ENCODE measurements at regions not wholly inside any gene's neighbourhood (a gene's known extent, or its start where the extent isn't known, plus 50 kb on each side); places are given as distances from the start of the nearest gene placed in this dataset.

GRCh38 chr12:91975891-91976290, 169.8 kb downstream of the BTG1 start:
- H3K9ac ChIP-seq (ENCODE audit: low read depth, low read length) = no peak overlapping the region
- no peak overlapping the region for H3K27ac ChIP-seq (ENCODE audit: low read length)
- H3K4me3 ChIP-seq (ENCODE audit: low read length) = no peak overlapping the region
- H3K36me3 ChIP-seq (ENCODE audit: insufficient read depth, low read depth, low read length) = no peaks in the 10 kb centered on the region
- no peaks in the 10 kb centered on the region for H3K27me3 ChIP-seq (ENCODE audit: insufficient read depth, low read length)
- no peaks in the 10 kb centered on the region for H3K4me1 ChIP-seq (ENCODE audit: insufficient read depth, low read length)
- H3K9me3 ChIP-seq (ENCODE audit: insufficient read depth, low read depth, low read length) = no peaks in the 10 kb centered on the region

- Histone ChIP-seq H3K4me1 (ENCODE audit: insufficient read depth, low read length) (no peaks in the 10 kb centered on the region), H3K9ac (ENCODE audit: low read depth, low read length) (no peak overlapping the region)
These were observed 171.0 kb downstream of the BTG1 start for GRCh38 chr12:91974541-91975085.

DNA sequence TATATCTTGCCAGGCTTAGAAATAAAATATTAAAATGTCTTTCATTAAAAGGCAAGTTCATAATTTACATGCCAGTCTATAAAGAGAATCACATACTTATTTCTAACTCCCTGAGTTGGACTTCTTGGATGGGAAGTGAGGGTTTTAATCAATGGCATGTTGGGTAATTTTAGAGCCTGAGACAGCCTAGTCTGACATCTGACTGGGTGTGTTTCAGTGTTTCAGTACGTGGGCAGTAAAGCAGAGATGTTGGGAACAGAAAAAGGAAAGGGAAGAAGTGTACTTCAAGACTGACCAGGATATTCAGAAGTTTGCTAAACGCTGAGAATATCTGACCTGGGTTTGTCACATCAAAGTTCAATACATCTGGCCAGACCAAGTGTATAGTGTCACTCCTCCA, 171.8 kb downstream of the BTG1 start:
- Histone ChIP-seq H3K36me3 (ENCODE audit: insufficient read depth, low read depth, low read length) (no peaks in the 10 kb centered on the region), H3K9ac (ENCODE audit: low read depth, low read length) (no peak overlapping the region), H3K27ac (ENCODE audit: low read length) (no peak overlapping the region), H3K4me1 (ENCODE audit: insufficient read depth, low read length) (no peaks in the 10 kb centered on the region), H3K27me3 (ENCODE audit: insufficient read depth, low read length) (no peaks in the 10 kb centered on the region), H3K4me3 (ENCODE audit: low read length) (no peak overlapping the region), H3K9me3 (ENCODE audit: insufficient read depth, low read depth, low read length) (peaks cover 6% of the 10 kb centered on the region)

More at GRCh38 chr12:91974541-91975085, 171.0 kb downstream of the BTG1 start:
- H3K27ac ChIP-seq (ENCODE audit: low read length) = no peak overlapping the region
- no peaks in the 10 kb centered on the region for H3K36me3 ChIP-seq (ENCODE audit: insufficient read depth, low read depth, low read length)
- H3K4me3 ChIP-seq (ENCODE audit: low read length) = no peak overlapping the region
- H3K27me3 ChIP-seq (ENCODE audit: insufficient read depth, low read length) = no peaks in the 10 kb centered on the region
- H3K9me3 ChIP-seq (ENCODE audit: insufficient read depth, low read depth, low read length) = peaks cover 6% of the 10 kb centered on the region

DNA sequence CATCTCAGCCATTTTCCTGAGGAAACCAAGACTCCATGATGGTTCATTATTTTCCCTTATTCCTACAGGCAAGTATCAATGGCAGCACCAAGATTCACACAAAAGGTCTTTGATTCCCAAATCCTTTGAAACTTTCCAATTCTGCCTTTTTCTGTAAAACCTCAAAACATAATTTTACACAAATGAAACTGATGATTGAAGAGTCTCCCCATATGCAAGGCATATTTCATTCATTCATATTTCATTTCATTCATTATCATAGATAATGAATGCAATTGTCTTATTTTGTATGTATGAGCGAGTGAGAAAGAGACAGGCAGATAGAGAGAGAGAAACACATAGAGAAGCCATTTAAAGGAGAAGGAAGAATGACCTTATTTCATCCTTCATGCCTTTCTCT, 172.8 kb downstream of the BTG1 start:
- H3K4me1 ChIP-seq (ENCODE audit: insufficient read depth, low read length) = no peaks in the 10 kb centered on the region
- H3K27ac ChIP-seq (ENCODE audit: low read length) = no peak overlapping the region
- H3K9ac ChIP-seq (ENCODE audit: low read depth, low read length) = no peak overlapping the region
- H3K27me3 ChIP-seq (ENCODE audit: insufficient read depth, low read length) = no peaks in the 10 kb centered on the region
- H3K4me3 ChIP-seq (ENCODE audit: low read length) = no peak overlapping the region
- peaks cover 6% of the 10 kb centered on the region for H3K9me3 ChIP-seq (ENCODE audit: insufficient read depth, low read depth, low read length)
- no peaks in the 10 kb centered on the region for H3K36me3 ChIP-seq (ENCODE audit: insufficient read depth, low read depth, low read length)

GRCh38 chr12:91968777-91969171, 176.9 kb downstream of the BTG1 start:
- Histone ChIP-seq H3K36me3 (ENCODE audit: insufficient read depth, low read depth, low read length) (no peaks in the 10 kb centered on the region), H3K9ac (ENCODE audit: low read depth, low read length) (no peak overlapping the region), H3K4me3 (ENCODE audit: low read length) (no peak overlapping the region), H3K27me3 (ENCODE audit: insufficient read depth, low read length) (no peaks in the 10 kb centered on the region), H3K4me1 (ENCODE audit: insufficient read depth, low read length) (no peaks in the 10 kb centered on the region), H3K9me3 (ENCODE audit: insufficient read depth, low read depth, low read length) (peaks cover 6% of the 10 kb centered on the region), H3K27ac (ENCODE audit: low read length) (no peak overlapping the region)

DNA sequence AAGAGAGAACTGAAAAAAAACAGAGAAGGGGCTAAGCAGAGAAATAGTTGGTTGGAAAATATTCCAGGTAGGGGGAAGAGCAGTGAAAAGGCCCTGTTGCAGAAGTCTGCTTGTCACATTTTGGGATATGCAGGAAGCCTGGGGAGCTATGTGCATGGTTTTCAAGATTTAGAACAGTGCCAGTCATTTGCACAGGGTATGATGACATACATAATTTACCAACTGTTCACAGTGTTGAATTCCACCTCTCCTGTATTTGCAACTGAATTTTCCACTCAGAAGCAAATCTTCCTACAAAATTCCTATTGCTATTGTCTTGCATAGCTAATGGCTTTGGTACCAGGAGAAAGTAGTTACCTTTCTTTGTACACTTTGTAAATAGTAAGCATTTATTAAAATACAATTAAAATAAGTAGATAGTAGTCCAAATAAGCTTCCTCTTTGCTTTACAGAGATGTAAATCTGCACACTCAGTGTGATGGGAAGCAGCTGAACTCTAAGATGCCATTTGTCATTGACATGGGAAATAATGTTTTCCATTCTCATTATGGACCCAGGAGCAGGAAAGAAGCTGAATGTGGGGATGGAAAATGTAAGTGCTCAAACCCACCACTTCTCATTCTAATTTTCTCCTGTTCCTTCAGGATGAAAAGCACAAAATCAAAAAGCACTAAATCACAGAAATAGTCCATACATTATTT, 177.4 kb downstream of the BTG1 start:
- H3K27me3 ChIP-seq (ENCODE audit: insufficient read depth, low read length) = no peaks in the 10 kb centered on the region
- H3K27ac ChIP-seq (ENCODE audit: low read length) = no peak overlapping the region
- no peak overlapping the region for H3K9ac ChIP-seq (ENCODE audit: low read depth, low read length)
- no peaks in the 10 kb centered on the region for H3K4me1 ChIP-seq (ENCODE audit: insufficient read depth, low read length)
- H3K4me3 ChIP-seq (ENCODE audit: low read length) = no peak overlapping the region
- H3K9me3 ChIP-seq (ENCODE audit: insufficient read depth, low read depth, low read length) = peaks cover 6% of the 10 kb centered on the region
- H3K36me3 ChIP-seq (ENCODE audit: insufficient read depth, low read depth, low read length) = no peaks in the 10 kb centered on the region

GRCh38 chr12:91967590-91967989, 178.1 kb downstream of the BTG1 start:
- Histone ChIP-seq H3K4me3 (ENCODE audit: low read length) (no peak overlapping the region), H3K4me1 (ENCODE audit: insufficient read depth, low read length) (no peaks in the 10 kb centered on the region), H3K36me3 (ENCODE audit: insufficient read depth, low read depth, low read length) (no peaks in the 10 kb centered on the region), H3K27ac (ENCODE audit: low read length) (no peak overlapping the region), H3K9me3 (ENCODE audit: insufficient read depth, low read depth, low read length) (peaks cover 6% of the 10 kb centered on the region), H3K9ac (ENCODE audit: low read depth, low read length) (no peak overlapping the region), H3K27me3 (ENCODE audit: insufficient read depth, low read length) (no peaks in the 10 kb centered on the region)

- no peaks in the 10 kb centered on the region for H3K4me1 ChIP-seq (ENCODE audit: insufficient read depth, low read length)
- no peaks in the 10 kb centered on the region for H3K36me3 ChIP-seq (ENCODE audit: insufficient read depth, low read depth, low read length)
- no peak overlapping the region for H3K4me3 ChIP-seq (ENCODE audit: low read length)
- peaks cover 6% of the 10 kb centered on the region for H3K9me3 ChIP-seq (ENCODE audit: insufficient read depth, low read depth, low read length)
- H3K27ac ChIP-seq (ENCODE audit: low read length) = no peak overlapping the region
- H3K9ac ChIP-seq (ENCODE audit: low read depth, low read length) = no peak overlapping the region
- H3K27me3 ChIP-seq (ENCODE audit: insufficient read depth, low read length) = no peaks in the 10 kb centered on the region
These were observed 179.9 kb downstream of the BTG1 start for GRCh38 chr12:91965781-91966180.

GRCh38 chr12:91964501-91964900, 181.1 kb downstream of the BTG1 start:
- Histone ChIP-seq H3K27ac (ENCODE audit: low read length) (no peak overlapping the region), H3K4me1 (ENCODE audit: insufficient read depth, low read length) (no peaks in the 10 kb centered on the region), H3K27me3 (ENCODE audit: insufficient read depth, low read length) (no peaks in the 10 kb centered on the region), H3K36me3 (ENCODE audit: insufficient read depth, low read depth, low read length) (no peaks in the 10 kb centered on the region), H3K9ac (ENCODE audit: low read depth, low read length) (no peak overlapping the region), H3K9me3 (ENCODE audit: insufficient read depth, low read depth, low read length) (no peaks in the 10 kb centered on the region), H3K4me3 (ENCODE audit: low read length) (no peak overlapping the region)

DNA sequence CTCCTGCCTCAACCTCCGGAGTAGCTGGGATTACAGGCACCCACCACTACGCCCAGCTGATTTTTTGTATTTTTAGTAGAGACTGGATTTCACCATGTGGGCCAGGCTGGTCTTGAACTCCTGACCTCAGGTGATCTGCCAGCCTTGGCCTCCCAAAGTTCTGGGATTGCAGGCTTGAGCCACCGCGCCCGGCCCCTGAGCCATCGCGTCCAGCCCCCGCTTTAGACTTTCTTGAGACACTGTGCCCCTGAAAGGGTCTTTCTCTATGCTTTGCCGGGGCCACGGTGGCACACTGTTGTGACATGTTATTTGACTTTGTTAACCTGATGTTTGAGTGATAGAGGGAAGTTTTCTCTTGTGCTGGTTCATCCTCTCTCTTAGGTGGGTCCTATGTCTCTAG, 186.4 kb downstream of the BTG1 start:
- Histone ChIP-seq H3K27ac (ENCODE audit: low read length) (no peak overlapping the region), H3K4me1 (ENCODE audit: insufficient read depth, low read length) (no peaks in the 10 kb centered on the region), H3K4me3 (ENCODE audit: low read length) (no peak overlapping the region), H3K27me3 (ENCODE audit: insufficient read depth, low read length) (no peaks in the 10 kb centered on the region), H3K9me3 (ENCODE audit: insufficient read depth, low read depth, low read length) (no peaks in the 10 kb centered on the region), H3K9ac (ENCODE audit: low read depth, low read length) (no peak overlapping the region), H3K36me3 (ENCODE audit: insufficient read depth, low read depth, low read length) (no peaks in the 10 kb centered on the region)

DNA sequence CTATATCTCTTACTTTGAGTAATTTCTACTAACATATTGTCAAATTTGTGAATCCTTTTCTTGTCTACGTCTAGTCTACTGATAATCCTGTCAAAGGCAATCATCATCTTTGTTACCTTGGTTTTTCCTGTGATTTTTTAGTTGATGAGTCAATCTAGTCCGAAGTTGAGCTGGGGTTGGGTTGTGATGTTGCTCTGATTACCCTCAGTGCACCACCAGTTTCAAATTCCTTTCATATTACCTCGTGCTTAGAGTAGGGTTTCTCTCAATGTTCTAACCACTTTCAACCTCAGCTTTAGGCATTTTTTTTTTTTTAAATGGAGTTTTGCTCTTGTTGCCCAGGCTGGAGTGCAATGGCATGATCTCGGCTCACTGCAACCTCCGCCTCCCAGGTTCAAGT, 186.8 kb downstream of the BTG1 start:
- Histone ChIP-seq H3K4me3 (ENCODE audit: low read length) (no peak overlapping the region), H3K36me3 (ENCODE audit: insufficient read depth, low read depth, low read length) (no peaks in the 10 kb centered on the region), H3K9me3 (ENCODE audit: insufficient read depth, low read depth, low read length) (no peaks in the 10 kb centered on the region), H3K27me3 (ENCODE audit: insufficient read depth, low read length) (no peaks in the 10 kb centered on the region), H3K27ac (ENCODE audit: low read length) (no peak overlapping the region), H3K4me1 (ENCODE audit: insufficient read depth, low read length) (no peaks in the 10 kb centered on the region), H3K9ac (ENCODE audit: low read depth, low read length) (no peak overlapping the region)

DNA sequence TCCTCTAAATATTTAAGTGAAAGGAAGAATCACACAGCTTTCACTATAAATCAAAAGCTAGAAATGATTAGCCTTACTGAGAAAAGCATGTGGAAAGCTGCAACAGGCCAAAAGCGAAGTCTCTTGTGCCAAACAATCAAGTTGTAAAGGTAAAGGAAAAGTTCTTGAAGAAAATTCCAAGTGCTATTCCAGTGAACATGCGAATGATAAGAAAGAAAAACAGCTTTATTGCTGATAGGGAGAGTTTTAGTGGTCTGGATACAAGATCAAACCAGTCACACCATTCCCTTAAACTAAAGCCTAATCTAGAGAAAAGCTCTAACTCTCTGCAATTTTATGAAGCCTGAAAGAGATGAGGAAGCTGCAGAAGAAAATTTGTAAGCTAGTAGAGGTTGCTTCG, 190.9 kb downstream of the BTG1 start:
- Histone ChIP-seq H3K4me1 (ENCODE audit: insufficient read depth, low read length) (no peaks in the 10 kb centered on the region), H3K4me3 (ENCODE audit: low read length) (no peak overlapping the region), H3K27me3 (ENCODE audit: insufficient read depth, low read length) (no peaks in the 10 kb centered on the region), H3K27ac (ENCODE audit: low read length) (no peak overlapping the region), H3K9ac (ENCODE audit: low read depth, low read length) (no peak overlapping the region), H3K9me3 (ENCODE audit: insufficient read depth, low read depth, low read length) (no peaks in the 10 kb centered on the region), H3K36me3 (ENCODE audit: insufficient read depth, low read depth, low read length) (no peaks in the 10 kb centered on the region)

Data from iPS-20b (cell line).